Head of caudate nucleus (tissue), 42 donors: ENCODE measurements at regions not wholly inside any gene's neighbourhood (a gene's known extent, or its start where the extent isn't known, plus 50 kb on each side); places are given as distances from the start of the nearest gene placed in this dataset.

Experiments used
- DNase-seq, 42 donors: peaks; one replicate each; pipeline versions ENCODE4 v3.0.0 to v3.0.0-alpha.2; 2020 to 2021; ENCODE audit warnings: mixed read lengths in 7 of 42
- intact Hi-C: fragments of 100-400 bp; cut with DNase I; formaldehyde crosslinking; loops from one replicate; pipeline ENCODE4 v1.15.0; 2022

DNA sequence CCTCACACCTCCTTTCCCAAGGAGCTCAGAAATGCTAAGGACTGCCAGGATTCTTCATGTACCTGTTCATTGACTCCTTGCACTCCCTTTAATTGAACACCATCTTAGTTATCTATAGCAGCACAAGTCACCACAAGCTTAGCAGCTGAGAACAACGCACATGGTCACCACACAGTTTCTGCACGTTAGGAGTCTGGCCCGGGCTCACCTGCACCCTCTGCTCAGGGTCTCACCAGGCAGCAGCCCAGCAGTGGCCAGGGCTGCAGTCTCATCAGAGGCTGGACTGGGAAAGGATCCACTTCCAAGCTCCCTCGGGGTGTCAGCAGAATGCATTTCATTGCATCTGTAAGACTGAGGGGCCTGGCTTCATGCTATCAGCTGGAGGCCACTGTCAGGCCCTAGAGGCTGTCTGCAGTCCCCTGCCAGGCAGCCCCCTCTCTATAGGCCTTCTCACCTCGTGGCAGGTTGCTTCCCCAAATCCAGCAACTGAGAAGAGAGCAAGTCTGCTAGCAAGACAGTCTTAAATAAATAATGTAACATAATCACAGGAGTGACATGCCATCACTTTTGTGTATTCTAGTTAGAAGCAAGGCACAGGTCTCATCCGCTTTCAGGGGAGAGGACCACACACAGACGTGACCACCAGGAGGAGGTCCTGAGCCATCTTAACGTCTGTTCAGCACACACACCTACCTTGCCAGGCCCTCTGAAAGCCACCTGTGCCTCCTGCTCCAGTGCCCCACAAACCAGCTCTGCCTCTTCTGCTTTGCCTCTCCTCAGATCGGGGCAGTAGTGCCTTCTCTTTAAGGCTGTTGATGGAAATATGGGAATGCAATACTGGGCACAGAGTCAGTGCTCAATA, 165.2 kb upstream of the CST7 start:
- intact Hi-C loops = loop anchor here (5.0 kb wide), 2 partner anchors 317 to 482 kb away; partner anchors contain the start of gene SYNDIG1
- peak in 1 of 42 donors; percentile 5 for DNase-seq

DNA sequence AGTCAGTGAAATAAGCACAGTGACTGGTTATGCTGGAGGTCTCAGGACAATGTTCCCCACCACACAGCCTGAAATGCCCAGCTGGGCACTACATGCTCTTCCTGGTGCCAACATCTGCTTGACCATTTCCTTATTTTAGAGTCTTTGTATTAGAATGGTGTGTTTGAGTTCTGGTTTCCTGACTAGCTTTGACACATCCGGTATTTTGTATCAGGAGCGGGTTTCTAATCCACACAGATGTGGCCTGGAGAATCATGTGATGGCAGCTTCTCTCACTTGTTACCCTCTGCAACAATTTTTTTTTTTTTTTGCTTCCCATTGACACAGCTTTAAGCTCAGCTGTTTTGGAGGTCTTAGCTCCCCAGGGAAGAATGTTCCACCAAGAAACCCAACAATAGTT, 164.5 kb upstream of the CST7 start:
- DNase-seq = no peak
- intact Hi-C loops = loop anchor here (5.0 kb wide), 2 partner anchors 317 to 482 kb away; partner anchors contain the start of gene SYNDIG1

DNA sequence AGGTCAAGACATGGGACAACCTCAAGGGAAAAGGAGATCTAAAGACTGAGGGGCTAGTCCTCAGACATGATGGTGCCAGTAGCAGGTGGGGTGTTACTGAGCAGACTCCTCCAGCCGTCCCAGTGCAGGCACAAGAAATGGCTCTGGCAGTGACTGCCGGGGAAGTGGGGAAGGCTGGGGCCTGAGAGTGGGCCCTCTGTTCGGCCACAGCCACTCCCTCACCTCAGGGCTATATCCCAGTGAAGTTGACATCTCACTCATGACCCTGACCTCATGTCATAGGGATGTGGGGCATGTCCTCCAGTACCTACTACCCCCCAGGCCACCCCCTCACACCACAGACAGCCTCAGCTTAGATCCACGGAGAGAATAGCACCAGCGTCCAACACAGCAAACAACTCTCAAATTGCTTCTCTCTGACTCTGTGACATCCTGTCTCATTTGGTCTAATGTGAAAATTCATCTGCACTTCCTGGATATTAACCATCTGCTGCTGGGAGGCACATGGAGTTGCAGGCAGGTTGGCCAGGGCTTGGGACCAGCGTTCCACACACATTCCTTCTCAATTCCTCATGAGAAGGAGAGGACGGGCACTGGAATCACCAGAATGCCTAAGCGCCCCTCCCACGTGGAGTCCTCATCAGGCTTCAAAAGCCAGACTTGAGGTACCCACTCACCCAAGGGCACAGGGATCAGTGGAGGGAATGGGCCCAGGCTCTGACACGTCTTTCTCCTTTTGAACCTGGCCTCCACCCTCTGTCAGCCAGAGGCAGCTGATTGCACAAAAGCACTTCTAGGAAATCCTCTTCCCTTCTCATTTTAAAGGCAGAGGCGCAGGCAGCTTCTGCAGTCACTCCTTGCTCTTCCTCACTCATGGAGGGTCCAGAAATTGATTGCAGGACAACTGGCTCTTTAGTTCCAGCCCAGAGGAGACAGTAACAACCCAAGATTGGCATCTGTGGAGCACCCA, 163.6 kb upstream of the CST7 start:
- intact Hi-C loops = no loop called here
- no peak for DNase-seq

DNA sequence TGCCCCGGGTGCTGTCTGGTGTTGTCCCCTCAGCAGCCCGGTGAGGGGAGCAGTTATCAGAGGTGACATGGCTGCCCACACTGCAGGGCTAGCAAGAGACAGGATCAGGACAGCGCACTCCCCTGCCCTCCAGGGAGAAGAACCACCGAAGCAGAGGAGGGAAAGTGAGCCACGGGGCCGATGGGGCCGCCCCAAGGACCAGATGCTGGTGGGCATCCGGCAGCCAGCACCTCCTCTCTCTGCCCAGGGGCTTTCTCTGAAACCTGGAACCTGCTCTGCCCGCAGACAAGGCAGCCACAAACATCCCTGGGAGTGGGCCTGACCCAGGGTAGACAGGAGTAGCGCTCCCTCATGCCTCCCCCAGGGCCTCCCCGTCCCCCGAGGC, 163.0 kb upstream of the CST7 start:
- DNase-seq = no peak
- intact Hi-C loops = no loop called here

DNA sequence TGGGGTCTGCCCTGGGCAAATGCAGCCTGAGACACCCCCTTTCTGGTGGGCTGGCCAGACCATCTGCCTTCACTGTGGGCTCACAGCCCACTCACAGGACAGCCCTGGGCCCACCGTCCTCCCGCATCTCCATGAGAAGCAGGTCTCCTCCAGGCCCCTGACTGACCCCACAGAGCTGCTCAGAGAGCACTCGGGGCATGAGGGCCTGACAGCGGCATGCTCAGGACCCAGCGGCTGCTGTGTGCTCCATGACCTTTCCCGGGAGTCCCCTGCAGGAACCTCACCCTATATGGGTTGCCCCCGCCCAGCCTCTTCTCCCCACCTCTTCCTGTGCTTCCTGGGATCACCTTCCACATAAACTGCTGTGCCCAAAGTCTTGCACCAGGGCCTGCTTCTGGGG, 162.4 kb upstream of the CST7 start:
- no peak for DNase-seq
- intact Hi-C loops = no loop called here

DNA sequence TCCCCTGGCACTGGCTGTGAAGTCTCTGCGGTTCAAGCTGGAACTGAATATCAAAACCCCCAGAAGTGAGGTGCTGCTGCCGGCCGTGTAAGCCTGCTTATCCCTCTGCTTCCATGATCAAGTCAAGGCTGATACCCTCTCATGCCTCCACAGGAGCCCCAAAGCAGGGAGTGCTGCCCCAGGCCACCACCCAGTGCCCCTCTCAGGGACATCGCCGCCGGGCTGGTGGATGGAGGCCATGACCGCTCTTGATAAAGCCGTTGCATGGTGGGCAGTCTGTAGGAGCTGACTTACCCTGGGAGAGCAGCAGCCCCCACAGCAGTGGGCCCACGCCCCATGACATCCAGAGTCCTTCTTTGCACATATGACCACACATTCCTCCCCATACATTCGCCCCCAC, 162.0 kb upstream of the CST7 start:
- DNase-seq = no peak
- intact Hi-C loops = no loop called here

DNA sequence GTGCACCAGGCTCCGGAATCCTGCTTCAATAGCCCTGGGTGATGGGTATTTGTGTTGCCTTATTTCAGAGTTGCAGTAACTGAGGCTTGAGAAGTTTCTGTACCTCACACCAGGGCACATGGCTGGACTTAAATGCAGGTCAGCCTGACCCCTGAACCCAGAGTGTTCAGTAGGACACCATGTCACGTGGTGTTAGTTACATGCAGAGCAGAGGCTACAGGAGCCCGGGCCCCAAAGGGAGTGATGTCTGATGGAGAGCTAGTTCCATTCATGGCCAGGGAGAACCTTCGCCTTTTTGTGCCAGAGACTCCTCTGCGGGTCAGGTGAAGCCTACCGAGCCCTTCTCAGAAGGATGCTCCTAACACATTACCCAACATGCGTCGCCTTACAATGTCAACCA, 161.4 kb upstream of the CST7 start:
- DNase-seq = no peak
- intact Hi-C loops = no loop called here

DNA sequence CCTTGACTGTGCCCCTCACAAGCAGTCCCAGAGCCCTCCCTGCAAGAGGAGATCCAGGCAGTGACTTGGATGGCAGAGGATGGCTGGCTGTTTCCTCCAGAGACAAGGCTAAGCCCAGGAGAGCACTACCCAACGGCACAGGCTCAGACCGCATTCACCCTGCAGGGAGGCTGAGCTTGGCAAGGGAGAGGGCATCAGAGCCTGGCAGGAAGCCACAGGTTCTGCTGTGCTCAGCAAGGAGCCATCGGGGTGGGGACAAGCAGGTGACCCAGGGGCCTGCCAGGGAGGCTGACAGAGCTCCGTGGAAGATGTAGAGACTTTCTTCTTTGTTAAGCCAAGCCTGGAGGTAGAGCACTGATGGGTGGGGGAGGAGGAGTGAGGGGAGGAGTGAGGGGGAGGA, 159.2 kb upstream of the CST7 start:
- no peak for DNase-seq
- intact Hi-C loops = no loop called here

DNA sequence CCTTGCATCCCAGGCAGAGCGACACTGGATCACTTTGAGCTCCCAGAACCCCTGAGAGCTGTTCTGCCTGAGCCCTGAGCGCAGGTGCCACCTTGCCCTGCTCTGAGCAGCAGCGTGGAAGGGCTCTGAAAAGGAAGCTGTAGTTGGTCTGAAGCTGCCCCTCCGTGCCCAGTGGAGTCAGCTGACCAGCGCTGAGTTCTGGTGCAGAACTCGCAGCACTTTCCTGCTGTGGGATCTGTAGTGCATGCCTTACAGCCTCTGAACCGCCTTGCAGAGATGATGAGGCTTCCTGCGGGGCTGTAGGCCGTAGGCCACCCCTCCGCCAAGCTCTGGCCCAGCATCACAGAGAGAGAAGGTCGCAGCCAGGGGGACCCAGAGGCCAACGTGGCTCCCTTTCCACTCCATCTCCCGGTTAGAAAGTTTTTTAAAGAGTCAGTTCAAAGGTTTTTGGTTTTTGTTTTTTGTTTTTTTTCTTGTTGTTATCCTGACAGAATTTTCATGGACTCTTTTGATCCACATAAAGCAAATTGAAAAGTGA, 158.3 kb upstream of the CST7 start:
- peak in 2 of 42 donors; percentile 12 to 17 for DNase-seq
- intact Hi-C loops = no loop called here

DNA sequence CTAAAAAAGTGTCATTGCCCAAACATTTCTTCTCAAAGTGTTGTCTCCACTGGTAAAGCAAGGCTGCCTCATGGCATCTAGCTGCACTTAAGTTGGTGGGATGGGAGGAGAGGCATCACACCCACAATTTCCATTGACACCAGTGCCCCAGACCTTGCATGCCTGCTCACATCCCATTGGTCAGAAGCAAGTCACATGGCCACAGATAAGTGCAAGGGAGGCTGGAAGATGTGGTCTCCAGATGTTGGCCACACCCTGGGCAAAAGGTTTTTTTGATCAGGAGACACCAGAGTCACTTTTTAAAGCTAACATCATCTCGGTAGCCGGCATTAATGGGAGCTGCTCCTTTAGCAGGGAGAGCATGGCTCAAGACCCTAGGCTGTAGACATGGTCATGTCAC, 157.1 kb upstream of the CST7 start:
- DNase-seq = no peak
- intact Hi-C loops = no loop called here

DNA sequence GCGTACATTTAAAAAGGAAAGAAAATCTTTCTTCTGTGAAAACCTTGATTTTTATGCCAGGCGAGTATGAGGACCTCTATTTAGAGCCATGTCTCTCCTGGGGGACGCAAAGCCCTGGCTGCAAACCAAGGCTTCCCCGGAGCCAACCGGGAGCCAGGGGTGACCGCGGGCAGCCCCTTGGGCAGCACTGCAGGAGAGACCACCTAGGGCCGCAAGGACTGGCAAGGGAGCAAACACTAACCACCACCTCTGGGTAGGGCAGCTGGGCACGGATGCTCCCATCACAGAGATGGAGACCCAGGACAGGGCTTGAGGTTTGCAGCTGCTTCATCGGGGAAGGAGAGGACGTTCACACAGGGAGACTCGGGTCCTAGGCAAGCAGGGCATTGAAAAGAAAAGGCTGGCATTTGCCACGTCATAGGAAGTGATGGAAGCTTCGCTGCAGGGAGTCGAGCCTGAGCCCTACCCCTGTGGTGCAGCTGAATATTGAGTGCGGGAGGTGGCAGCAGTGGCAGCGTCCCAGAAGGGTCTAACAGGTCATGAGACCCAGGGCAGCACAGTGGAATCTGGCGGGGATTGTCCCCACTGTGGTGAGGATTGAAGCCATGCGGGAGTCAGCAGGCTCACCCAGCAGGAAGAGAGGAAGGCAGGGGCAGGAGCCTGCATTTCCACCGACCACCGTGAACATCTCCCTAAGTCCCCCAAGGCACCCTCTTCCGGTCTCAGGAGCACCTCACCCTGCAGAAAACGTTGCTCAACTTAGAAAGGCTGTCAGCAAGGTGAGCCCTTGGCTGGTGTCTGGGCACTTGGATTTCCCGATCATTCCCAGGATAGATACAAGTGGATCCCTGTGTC, 156.2 kb upstream of the CST7 start:
- no peak for DNase-seq
- intact Hi-C loops = no loop called here

DNA sequence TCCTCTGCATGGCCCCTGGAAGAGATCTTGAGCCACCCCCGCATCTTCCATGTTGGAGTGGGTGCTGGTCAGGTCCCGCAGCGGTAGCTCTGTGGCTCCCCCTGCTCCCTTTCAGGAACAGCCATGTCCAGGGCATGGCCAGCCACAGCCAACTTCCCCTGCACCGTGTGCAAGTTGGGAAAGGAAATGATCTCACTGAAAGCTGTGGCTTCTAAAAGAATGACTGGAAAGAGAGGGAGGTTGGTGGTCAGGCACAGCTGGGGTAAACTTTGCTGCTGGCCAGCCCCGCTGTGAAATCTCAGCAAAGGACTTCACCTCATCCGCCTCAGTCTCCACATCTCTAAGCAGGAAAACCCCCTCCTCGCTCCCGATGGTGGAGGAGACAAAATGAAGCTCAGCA, 153.6 kb upstream of the CST7 start:
- intact Hi-C loops = no loop called here
- DNase-seq = no peak

DNA sequence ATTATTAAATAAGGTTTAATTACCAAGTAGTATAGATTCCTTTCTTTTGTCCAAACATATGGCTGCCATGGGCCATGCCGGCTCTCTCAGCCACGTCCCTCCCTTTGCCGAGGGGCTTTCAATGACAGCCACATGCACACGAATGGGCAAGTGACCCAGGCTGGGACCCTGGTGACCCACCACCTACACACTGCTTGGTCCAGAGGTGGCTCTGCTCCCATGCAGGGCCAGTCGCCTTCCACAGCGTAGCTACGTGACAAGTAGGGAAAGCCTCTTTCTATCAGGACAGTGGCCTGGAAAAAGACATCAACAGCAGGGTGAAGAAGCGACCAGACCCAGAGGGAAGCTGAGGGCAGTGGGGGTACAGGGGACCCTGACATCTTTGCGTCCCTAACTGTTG, 152.8 kb upstream of the CST7 start:
- intact Hi-C loops = no loop called here

DNA sequence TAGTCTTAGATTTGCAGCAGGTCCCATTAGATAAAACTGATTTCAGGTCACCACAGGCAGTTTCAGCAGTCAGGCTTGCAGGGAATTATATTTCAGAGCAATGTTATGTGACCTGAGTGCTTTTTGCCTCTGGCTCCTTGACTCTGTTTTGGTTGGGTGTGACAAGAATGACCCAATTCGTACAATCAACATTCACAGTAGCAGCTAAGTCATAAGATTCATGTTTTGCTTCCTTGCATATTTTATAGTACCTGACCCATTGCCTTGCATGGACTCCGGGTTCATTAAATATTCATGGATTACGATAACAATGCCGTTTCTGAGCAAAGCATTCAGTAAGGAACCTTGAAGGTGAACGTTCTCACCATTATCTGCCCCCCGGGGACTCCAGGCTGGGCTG, 152.0 kb upstream of the CST7 start:
- no peak for DNase-seq
- intact Hi-C loops = no loop called here

More for the DNA sequence above, 152.8 kb upstream of the CST7 start:
- no peak for DNase-seq

DNA sequence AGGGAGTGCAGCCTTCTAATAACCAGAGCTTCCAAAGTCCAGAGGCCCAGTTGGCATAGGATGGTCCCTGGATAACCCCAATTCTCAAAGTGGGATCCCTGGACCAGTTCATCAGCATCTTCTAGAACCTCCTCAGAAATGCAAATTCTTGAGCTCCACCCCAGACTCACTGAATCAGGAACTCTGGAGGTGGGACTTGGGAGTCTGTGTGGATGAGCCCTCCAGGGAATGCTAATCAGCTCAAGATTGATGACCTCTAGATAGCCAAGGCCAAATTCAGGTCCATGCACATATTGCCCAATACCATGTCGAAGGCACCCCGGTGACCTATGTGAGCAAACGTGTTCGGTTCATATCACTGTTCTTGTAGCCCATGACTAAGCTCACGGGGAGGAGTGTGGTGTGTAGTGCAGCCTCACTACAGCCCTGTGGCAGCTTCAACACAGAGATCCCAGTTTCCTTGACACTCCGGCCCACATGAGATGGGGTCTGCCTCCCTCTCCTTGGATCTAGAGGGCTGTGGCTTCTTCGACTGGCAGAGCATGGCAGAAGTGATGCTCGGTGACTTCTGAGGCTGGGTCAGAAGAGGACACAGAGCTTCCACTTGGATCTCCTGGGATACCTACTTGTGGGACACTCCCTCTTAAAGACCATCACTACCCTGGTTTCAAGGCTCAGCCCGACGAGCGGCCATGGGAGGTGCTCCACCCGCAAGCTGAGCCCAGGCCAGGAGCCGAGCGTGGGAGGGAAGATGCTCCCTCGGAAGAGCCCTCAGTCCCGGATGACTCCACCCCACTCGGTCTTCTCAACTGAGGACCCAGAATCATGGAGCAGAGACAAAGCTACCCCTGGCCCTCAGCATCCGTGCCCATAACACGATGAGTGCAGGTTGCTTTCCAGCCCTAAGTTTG, 151.1 kb upstream of the CST7 start:
- DNase-seq = no peak
- intact Hi-C loops = no loop called here

DNA sequence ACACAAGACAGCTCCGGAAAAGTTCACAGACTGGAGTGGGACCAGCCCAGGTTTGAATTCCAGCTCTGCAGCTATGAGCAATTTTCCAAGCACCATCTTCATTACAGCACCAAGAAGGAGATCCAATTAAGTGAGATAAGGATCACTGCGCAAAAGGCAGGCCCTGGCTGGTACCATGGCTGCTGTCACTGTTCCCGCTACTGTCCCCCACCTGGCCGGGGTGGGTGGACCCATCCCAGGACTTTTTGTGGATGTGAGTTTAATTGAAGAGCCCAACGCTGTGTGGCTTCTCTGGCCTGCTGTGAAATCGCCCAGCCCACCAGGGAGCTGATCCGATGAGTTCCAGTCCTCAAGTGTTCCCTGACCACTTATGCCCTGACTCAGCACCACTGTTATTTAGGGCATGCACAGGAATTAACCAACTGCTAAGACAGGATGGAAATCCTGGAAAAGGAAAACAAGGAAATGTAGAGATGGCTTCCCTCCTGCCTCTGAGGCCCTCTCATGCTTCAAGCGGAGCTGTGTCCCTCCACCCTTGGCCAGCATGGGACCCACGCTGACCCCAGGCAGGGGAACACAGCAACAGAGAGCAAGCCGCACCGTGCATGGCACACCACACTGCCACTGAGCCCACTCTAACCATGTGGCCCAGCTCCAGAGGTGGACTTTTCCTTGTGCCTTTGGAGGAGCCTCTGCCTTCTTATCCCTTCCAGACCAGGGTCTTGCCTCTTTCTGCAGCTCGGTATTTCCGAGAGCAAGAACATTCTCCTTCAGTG, 150.0 kb upstream of the CST7 start:
- DNase-seq = no peak
- intact Hi-C loops = no loop called here

DNA sequence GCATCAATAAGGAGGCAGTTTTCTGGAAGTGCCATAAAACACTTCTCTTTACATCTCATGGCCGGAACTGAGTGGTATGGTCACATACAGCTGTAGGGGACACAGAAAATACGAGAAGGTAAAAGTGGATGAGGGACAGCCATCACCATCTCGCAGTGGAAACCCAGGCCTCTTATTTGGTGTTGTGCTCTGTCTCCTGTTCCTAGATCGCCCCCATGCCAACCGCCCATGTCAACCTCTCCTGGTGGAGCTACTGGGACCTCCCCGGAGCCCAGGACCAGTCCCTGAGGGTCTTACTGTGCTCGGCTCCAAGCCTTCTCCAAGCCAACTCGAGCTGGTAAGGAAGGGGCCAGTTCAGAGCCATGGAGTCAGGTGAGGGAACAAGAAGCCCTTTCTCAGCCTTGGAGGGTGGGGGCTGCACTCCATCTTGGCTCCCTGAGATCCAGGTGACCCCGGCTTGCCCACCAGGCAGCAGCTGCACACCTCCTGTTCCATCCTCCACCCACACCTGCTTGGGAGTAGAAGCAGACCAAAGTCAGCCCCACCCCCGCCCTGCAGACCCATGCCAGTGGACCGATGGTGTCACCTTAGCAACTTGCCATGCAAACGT, 149.0 kb upstream of the CST7 start:
- intact Hi-C loops = no loop called here

More for the DNA sequence above, 149.0 kb upstream of the CST7 start:
- no peak for DNase-seq
